GM18502 (cell line): ENCODE measurements at regions not wholly inside any gene's neighbourhood (a gene's known extent, or its start where the extent isn't known, plus 50 kb on each side); places are given as distances from the start of the nearest gene placed in this dataset.
"Not testable (repeated sequence)": the region's sequence is repeated elsewhere in the genome, so short reads cannot be mapped to it uniquely, and the experiment has no call there.

Experiments
- ATAC-seq: cut with Tn5 transposase; IDR thresholded peaks from one replicate; pipeline ENCODE4 v1.9.1; 2021; ENCODE audit warnings: mild to moderate bottlenecking; ENCODE audit not compliant: unreplicated experiment, poor library complexity

DNA sequence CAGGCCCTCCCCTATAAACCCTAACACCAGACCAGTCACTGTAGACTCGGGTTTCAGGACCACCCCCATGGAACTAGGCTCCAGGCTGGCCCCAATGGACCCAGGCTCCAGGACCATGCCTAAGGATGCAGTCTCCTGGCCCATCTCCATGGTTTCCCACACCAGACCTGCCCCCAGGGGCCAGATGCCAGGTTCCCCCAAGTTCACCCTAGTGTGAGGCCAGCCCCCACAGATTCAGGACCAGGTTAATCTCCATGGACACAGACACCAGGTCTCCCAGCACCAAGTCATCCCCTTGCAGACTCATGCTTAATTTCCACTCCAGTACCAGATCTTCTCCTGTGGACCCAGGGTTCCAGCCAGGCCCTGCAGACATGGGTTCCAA, 103.8 kb upstream of the LANCL2 start:
- ATAC-seq = no peak

DNA sequence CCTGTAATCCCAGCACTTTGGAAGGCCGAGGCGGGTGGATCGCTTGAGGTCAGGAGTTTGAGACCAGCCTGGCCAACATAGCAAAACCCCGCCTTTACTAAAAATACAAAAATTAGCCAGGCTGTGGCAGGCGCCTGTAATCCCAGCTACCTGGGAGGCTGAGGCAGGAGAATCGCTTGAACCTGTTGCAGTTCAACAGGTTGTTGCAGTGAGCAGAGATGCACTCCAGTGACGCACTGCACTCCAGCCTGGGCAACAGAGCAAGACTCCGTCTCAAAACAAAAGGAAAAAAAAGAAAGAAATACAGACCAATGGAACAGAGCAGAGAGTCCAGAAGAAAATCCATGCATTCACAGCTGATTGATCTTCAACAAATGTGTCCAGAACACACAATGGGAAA, 99.8 kb upstream of the LANCL2 start:
- not testable (repeated sequence) for ATAC-seq

- ATAC-seq = no peak
These were observed 99.1 kb upstream of the LANCL2 start for GRCh38 chr7:55265836-55266642.

GRCh38 chr7:55271069-55271626, 94.0 kb upstream of the LANCL2 start:
- no peak for ATAC-seq

- ATAC-seq = no peak
These were observed 93.5 kb upstream of the LANCL2 start for GRCh38 chr7:55271661-55272060.

DNA sequence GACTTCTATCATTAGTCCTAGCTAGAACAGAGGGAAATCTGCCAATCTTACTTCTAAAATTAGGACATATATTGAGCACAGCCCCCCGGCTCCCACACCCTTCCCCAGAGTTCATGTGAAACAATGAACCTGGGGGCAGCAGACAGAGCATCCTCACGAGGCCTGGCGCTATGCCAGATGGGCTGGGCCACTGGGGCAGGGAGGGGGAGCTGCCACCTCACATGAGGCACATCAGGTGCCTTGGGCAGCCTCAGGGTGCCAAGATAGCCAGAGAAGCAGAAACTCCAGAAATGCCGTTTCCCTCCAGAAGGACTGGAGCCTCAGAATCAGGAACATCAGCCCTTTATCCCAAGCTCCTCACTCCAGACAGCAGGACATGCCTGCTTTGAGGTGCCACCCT, 92.8 kb upstream of the LANCL2 start:
- no peak for ATAC-seq

- no peak for ATAC-seq
These were observed 91.8 kb upstream of the LANCL2 start for GRCh38 chr7:55273186-55273980.

DNA sequence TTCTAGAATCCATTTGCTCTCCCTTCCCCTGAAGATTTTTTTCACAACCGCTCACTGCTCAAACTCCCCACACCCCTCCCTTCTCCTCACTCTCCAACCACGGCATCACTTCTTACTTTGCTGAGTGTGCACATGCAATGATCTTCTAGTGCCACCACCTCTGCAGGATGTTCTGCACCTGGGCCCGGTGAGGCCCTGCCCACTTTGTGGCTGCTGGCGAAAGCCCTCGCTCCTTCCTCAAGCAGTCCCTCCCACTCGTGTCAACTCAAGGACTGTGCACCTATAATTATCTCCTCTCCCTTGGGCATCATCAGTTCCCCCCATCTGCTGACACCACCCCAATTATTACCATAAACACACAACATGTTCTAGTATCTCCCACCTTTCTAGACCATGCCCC, 91.0 kb upstream of the LANCL2 start:
- ATAC-seq = no peak

DNA sequence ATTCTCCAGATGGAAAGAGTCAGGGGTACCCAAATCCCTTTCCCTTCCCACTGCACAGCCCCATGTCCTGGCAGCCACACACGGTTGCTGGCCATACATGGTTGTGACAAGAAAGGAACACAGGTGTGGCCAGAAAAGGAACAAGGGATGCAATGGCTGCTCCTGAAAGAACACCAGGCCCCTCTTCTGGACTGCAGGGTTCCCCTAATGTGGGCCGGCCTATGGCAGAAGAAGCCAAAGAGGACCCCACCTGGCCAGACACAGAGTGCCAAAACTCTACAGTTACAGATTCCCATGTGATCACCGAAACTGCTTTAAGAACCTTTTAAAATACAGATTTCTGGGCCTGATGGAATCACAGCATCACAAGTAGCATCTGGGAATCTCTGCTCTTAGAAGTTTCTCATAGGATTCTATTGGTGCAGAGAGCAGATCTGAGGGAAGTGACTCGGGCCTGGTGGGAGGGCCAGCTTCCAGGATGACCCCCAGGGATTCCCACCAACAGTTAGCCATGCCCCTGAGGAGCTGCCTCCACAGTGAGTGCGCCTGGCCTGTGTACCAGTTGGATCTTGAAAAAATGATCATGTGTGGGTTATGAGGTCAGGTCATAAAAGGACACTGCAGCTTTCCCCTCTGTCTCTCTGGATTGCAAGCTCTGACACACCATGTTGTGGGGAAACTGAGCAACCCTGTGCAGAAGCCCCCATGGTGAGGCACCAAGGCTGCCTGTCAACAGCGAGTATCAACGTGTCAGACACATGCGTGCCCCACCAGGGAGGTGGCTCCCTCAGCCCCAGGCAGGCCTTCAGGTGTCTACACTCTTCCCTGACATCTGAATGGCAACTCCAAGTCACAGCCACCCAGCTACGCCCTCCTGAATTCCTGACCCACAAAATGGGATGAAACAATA, 89.6 kb upstream of the LANCL2 start:
- ATAC-seq = no peak

DNA sequence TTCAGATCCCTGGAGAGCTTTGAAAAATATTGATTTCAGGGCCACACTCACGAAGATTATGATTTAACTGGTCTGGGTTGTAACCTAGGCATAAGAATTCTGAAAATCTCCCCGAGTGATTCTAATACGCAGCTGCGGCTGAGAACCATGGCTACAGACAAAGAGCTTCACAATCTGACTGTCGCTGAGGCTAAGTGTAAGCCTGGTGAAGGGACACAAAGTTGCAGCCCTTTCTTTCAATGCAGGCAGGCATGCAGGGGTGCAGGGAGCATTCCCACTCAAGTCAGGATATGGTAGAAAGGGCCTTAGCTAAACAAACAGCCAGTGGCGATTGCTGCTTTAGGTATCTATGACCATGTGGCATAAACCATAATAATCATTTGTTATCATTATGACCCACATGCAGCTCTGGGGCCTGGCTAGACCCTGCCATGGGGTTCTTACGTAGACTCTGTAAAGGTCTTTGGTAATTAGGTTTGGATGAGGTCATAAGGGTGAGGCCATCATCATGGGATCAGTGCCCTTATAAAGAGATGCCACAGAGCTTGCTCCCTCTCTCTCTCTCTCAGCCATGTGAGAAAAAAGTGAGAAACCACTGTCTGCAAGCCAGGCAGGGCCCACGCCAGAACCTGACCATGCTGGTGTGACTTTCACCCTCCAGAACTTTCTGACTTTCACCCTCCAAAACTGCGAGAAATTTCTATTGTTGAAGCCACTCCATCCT, 88.4 kb upstream of the LANCL2 start:
- no peak for ATAC-seq

DNA sequence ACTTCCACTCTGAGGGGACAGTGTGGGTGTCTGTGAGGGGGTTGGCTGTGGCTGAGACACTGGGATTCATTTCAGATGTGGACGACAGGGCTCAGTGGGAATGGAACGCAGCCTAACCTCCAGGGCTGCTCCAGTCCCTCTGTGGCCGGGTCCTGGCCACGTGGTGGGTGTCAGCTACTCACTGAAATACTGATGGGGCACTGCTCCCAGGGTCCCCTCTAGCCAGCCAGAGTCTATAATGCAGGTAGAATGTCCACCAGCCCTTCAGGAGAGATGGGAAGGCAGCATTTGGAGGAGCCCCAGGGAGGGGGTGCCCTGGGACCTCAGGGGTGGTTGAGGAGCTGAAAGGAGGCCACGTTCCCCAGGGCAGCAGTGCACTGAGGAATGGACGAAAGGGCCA, 87.2 kb upstream of the LANCL2 start:
- ATAC-seq = no peak

DNA sequence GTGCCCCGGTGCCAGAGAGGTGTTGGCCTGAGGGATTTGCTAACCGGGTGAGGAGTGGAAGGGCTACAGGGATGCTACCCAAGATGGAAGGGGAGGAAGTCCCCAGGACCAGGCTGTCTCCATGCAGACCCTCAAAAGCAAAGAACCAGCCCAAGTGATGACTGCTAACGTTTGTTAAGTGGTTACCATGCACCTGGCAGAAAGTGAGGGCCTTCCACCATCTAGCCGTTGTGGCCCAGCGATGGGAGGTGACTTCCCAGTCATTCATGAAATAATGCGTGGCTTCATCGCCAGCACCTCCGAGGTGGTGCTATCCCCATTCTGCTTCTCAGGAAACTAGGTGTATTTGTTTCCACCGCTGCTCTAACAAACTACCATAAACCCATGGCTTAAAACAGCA, 86.8 kb upstream of the LANCL2 start:
- ATAC-seq = no peak

GRCh38 chr7:55279080-55279845, 85.9 kb upstream of the LANCL2 start:
- no peak for ATAC-seq

GRCh38 chr7:55280031-55280454, 85.1 kb upstream of the LANCL2 start:
- peak; percentile 95 for ATAC-seq

DNA sequence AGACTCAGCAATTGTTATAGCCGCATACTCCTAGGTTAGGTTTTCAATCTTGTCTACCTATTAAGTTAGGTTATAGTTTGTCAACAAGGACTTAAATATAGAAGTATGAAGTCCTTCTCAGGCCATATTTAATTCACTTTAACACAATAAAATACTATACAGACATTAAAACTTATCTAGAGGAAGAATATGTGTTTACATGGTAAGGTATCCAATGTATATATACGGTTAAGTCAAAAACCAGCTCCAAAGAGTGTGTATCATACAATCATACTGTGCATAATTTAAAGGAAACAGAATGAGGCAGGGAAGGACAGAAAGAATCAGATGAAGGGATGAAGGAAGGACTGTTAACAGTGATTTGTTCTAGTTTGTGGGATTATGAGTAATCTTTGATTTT, 79.5 kb upstream of the LANCL2 start:
- no peak for ATAC-seq

DNA sequence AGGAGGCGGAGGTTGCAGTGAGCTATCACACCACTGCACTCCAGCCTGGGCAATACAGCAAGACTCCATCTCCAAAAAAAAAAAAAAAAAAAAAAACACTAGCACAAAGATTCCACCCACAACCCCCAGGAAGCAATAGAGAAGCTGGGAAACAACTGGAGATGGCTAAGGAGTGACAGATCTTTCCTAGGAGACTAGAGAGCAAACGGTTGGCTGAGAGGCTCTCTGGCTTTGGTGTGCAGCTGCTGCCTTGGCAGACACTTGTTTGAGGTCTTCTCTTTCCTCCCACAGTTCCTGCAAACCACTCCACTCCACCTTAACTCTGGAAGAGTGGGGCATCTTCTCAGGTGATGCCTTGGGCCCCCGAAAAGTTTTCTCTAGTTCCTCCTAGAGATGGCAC, 78.5 kb upstream of the LANCL2 start:
- no peak for ATAC-seq

DNA sequence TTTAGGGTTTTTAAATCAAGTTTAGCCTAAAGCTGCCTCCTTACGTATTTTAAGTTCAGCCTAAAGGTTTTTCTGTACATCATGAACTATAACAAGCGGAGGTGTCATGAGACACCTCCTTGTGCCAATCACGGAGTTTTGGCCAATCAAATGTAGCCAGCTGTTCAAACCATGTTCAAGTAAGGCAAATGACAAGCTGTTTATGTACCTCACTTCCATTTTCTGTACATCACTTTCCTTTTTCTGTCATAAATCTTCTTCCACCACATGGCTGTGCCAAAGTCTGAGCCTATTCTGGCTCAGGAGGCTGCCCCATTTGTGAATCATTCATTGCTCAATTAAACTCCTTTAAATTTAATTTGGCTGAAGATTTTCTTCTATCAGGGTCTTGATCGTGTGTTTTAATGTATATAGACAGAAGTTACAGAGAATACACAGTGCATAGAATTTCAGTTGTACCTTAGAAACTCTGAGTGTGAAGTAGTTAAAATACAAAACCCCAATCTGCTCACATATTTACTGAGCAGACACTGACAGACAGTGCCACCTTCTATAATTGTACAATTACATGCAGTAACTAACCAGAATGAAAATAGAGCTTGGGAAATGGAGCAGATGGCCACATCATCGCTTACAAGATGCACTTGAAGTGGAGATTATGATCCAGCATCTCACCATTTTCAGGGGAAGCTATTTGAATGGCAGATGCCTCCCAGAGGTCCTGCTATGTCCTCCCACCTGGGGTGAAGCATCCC, 76.9 kb upstream of the LANCL2 start:
- ATAC-seq = no peak

DNA sequence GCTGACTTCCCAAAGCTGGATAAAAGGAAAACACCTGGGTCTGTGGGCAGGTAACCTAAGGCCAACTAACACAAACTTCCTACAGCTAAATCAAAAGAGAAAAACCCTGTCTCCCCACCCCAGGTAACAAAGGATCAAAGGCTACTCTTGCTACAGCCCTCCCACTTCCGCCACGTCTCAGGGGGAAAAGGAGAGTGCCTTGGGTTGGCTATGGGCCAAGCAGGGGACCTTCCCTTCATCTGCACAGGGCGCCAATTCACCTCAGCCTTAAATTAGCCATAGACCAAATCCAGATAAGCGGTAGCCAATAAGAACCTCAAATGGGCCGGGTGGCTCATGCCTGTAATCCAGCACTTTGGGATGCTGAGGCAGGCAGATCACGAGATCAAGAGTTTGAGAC, 69.1 kb upstream of the LANCL2 start:
- ATAC-seq = no peak
